AG08395 (cell line): ENCODE measurements at regions not wholly inside any gene's neighbourhood (a gene's known extent, or its start where the extent isn't known, plus 50 kb on each side); places are given as distances from the start of the nearest gene placed in this dataset.
A peak's percentile ranks its signal among the peaks of the same experiment; 100 is the strongest.
"Not testable (repeated sequence)": the region's sequence is repeated elsewhere in the genome, so short reads cannot be mapped to it uniquely, and the experiment has no call there.

Experiments used
- DNase-seq: peaks from one replicate; pipeline ENCODE4 v3.0.0; 2012; ENCODE audit warnings: mixed read lengths, low spot score

- no peak for DNase-seq
Measured at GRCh38 chr1:241447031-241447644, 72.4 kb downstream of the FH start.

DNA sequence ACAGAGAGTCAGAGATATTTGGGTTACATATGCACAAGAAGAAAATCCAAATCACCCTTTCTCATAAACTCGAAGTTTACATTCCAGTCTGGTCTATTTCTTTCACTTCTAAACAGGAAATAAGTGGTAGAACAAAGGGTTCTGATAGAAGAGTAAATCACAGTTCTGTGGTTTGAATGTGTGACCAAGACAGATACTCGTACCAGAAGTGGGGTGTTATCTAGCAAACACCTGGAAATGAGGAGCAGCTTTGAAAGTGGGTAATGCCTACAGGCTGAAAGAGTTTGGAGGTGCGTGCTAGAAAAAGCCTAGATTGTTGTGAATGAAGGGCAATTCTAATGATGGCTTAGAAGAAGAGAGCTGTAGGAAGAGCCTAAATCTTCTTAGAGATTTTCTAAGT is 74.7 kb downstream of the FH start:
- no peak for DNase-seq

DNA sequence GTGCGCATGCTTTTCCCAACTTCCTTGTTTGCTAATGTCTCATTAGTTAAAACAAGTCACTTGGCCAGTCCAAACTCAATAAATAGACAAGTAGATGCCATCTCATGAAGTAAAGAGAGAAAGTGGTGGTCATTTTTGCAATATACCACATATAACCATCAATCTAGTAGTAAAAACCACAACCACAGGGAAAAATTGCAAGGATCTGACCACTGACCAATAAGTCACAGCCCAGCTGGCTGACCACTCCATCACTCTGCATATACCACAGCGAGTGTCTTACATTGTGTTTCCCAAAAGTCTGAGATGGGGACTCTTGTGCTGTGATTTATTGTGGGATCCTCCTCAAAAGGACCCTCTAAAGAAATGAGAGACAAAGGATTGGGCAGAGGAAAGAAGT is 76.0 kb downstream of the FH start:
- no peak for DNase-seq

- no peak for DNase-seq
Measured at GRCh38 chr1:241442686-241443085, 76.9 kb downstream of the FH start.

- DNase-seq, result no peak
Measured at GRCh38 chr1:241440904-241441303, 78.7 kb downstream of the FH start.

- DNase-seq, result not testable (repeated sequence)
Measured at GRCh38 chr1:241438686-241439085, 80.9 kb downstream of the FH start.

DNA sequence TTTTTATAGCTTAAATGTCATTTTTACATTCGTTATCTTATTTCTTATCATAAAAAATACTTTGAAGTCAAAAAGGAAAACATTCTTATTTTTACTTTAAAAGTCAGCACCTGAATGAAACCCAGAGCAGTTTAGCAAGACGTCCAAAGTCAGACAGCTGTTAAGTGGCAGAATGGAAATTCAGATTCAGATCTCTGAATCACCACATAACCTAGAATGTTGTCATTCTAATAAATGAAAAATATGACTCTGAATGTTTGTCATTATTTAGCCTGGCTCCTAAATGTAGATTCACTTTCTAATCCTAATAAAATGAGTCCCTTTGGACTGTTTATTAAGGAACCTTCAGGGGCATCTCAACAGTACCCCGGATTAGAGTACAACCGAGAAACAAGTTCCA is 75.2 kb upstream of the RGS7 start:
- DNase-seq, result no peak

DNA sequence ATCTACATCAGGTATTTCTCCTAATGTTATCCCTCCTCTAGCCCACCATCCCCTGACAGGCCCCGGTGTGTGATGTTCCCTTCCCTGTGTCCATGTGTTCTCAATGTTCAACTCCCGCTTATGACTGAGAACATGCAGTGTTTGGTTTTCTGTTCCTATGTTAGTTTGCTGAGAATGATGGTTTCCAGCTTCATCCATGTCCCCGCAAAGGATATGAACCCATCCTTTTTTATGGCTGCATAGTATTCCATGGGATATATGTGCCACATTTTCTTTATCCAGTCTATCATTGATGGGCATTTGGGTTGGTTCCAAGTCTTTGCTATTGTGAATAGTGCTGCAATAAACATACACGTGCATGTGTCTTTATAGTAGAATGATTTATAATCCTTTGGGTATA is 68.1 kb upstream of the RGS7 start:
- not testable (repeated sequence) for DNase-seq

GRCh38 chr1:241424480-241424971 is 67.5 kb upstream of the RGS7 start:
- no peak for DNase-seq

DNA sequence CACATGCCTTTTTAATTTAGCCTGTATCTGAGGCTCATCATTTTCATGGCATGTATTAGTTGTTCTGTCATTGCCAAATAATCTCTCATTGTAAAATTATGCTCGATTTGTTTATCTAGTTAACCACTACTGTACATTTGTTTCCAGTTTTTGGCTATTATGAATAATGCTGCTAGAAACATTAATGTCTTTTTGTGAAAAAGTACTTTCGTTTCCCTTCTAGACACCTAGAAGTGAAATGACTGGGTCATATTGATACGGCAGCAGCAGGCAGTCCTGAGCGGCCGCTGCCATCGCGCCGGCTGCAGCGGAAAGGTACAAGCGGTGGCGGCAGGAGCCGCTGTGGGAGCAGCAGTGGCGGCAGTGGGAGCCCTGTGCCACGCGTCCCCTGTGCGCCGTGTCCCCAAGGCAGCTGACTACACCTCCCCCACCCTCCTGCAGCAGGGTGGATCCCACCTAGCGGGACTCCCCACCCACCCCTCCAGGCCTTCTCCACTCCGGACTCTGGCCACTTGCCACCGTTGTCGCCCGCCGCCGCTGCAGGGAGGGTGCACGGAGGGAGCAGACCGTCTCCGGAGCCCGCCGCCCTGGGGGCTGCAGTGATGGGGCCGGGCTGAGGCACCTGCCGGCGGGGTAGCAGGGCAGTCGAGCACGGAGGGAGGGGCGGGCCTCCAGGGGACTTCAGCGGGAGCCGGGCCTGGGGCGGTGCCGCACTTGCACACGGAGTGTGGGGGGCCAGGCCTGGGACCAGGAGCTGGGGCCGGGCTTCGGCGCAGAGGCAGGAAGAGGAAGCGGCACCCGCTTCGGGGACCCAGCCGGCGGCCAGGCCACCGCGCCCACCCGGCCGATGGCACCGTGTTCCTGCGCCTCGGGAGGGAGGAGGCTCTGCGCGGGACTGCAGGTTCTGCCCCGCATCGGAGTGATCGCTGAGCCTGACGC is 66.8 kb upstream of the RGS7 start:
- DNase-seq, result peak; percentile 11

GRCh38 chr1:241422470-241422869 is 65.5 kb upstream of the RGS7 start:
- DNase-seq, result no peak

GRCh38 chr1:241419986-241420385 is 63.0 kb upstream of the RGS7 start:
- DNase-seq, result no peak

- DNase-seq, result no peak
Measured at GRCh38 chr1:241417258-241417657, 60.3 kb upstream of the RGS7 start.

- DNase-seq, result no peak
Measured at GRCh38 chr1:241413974-241414373, 57.0 kb upstream of the RGS7 start.

DNA sequence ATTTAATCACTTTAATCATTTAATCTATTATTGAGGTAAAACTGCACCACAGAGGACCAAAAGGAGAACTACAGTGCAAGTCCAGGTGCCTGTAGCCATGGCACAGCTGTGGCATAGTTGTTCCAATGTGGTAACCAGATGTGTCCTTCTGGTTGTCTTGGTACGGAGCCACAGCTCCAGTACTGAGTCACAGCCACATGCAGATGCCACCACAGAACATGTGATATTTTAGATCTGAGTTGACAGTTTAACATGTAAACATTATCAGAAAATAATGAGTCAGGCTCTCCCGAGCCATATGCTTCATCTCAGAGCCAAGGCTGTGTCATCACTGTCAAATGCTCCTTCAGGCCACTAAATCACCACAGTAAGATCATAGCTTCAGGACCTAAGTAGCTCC is 56.4 kb upstream of the RGS7 start:
- DNase-seq, result peak; percentile 77

DNA sequence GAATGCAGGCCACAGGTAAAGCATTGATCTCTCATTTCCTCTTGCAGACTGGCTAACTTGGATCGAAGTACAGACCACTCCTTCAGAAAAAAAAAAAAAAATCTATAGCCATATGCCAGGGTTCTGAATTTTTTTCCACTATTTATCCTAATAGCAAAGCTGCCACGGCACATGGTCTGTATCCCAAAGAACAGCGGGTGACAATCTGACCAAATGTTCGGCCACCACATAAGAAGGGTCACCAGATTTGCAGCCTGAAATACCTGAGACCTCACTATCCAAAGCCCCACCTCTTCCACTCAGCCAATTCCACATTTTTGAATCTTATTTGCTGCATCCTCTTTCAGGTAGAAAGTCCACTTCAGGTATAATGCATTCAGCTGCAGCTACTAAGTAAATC is 55.6 kb upstream of the RGS7 start:
- no peak for DNase-seq

DNA sequence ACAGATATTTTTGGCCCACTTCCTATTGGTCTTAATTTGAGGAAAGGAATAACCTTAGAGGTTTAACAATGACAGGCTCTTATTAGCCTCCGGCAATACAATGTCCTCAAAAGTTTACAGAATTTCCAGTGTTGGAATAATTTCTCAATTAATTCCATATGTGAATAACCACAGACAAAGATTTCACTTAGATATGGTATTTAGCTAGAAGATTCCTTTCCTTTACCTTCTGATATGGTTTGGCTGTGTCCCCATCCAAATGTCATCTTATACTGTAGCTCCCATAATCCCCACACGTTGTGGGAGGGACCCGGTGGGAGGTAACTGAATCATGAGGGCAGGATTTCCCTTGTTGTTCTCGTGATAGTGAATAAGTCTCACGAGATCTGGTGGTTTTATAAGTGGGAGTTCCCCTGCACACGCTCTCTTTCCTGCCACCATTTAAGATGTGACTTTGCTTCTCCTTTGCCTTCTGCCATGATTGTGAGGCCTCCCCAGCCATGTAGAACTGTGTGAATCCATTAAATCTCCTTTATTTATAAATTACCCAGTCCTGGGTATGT is 54.9 kb upstream of the RGS7 start:
- DNase-seq, result peak; percentile 5

DNA sequence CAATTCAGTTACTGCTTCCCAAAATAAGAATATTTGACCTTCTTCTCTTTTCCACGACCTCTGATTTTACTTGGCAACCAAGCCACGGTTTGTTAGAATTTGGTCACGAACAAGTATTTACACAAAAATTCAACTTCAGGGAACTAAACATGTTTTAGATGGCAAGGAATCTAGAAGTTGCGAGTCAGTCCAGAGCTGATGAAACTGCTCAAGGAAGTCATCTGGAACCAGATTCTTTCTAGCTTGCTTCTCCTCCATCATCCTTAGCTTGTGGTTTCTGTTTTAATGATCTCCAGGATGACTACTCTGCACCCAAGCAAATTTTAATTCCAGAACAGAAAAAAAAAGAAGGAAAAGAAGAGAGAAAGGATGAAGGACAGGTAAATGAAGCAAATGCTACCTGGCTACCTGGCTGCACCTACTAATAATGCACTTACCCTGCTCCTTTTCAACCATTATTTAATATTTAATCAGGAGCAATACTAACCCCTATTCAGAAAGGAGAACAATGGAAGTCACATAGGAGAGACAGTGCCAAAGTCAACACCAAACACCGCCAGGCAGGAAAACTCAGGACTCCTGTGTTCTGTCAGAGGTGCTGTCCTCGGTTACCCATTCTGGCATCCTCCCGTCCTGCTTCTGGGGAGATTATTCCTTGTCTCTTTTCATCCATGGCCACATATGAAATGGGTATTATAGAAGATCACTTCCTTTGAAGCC is 54.2 kb upstream of the RGS7 start:
- DNase-seq, result peak; percentile 31

GRCh38 chr1:241408170-241408569 is 51.2 kb upstream of the RGS7 start:
- DNase-seq, result no peak
